NB4 (cell line): ENCODE measurements at regions not wholly inside any gene's neighbourhood (a gene's known extent, or its start where the extent isn't known, plus 50 kb on each side); places are given as distances from the start of the nearest gene placed in this dataset.
"Not testable (repeated sequence)": the region's sequence is repeated elsewhere in the genome, so short reads cannot be mapped to it uniquely, and the experiment has no call there.

Experiments used
- DNase-seq: peaks from one replicate; pipeline ENCODE4 v3.0.0; 2010; ENCODE audit warnings: low read depth
- H3K4me3 ChIP-seq: one replicate; pipeline ENCODE4 v1.5.1; 2011; ENCODE audit warnings: mild to moderate bottlenecking, low read depth, low read length, moderate library complexity
- CTCF ChIP-seq: IDR thresholded peaks from one replicate; pipeline ENCODE4 v1.5.1; 2012; ENCODE audit warnings: low read depth, low read length
- MYC ChIP-seq: IDR thresholded peaks from 2 replicates; pipeline ENCODE4 v1.6.1; 2011; ENCODE audit warnings: low read depth, low read length
- POLR2A ChIP-seq: IDR thresholded peaks from 2 replicates; pipeline ENCODE4 v1.6.1; 2011; ENCODE audit warnings: mild to moderate bottlenecking; ENCODE audit not compliant: insufficient read length; ENCODE audit errors: extremely low read depth
- TF ChIP-seq, protein P1 (sequence below): IDR thresholded peaks from 2 replicates; pipeline ENCODE4 v1.6.1; 2011; ENCODE audit warnings: low read depth, low read length

DNA sequence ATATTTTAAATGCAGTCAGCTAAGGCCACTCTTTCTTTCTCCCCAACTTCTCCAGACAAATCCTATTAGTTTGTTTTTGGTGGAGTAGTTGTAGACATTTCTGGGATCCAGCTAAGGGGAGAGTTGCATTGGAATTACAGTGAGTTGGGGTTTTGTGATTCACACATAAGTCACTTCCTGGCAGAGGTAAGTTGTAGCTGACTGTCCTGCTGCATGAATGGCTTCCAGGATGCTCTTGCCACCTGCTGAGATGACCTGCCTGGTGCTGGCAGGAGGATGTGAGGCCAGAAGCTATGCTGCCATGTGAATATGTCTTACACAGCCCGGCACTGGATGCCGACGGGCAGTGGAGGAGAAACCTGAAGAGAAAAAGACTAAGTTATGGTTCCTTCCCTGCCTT is 243.7 kb downstream of the TDRD15 start:
- H3K4me3 ChIP-seq = no peak overlapping the region
- TF ChIP-seq POLR2A = no peak
- no peak for TF ChIP-seq MYC
- TF ChIP-seq CTCF = no peak
- no peak for DNase-seq

DNA sequence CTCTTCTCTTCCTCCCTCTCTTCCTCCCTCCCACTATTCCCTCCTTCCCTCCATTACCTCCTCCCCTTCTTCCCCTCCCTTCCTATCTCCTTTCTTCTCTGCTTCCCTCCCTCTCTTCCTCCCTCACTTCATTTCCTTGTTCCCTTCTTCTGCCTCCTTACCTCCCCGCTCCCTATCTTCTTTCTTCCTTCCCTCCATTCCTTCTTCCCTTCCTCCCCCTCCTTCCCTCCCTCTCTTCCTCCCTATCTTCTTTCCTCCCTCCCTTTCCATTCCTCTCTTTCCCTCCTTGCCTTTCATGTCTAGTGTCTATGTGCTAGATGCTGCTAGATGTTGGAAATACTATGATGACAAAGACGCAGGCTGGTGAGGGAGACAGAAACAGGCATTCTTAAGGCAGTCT is 246.0 kb downstream of the TDRD15 start:
- DNase-seq = no peak
- H3K4me3 ChIP-seq = no peak overlapping the region
- no peak for TF ChIP-seq CTCF
- TF ChIP-seq, protein P1, sequence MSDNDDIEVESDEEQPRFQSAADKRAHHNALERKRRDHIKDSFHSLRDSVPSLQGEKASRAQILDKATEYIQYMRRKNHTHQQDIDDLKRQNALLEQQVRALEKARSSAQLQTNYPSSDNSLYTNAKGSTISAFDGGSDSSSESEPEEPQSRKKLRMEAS = no peak

DNA sequence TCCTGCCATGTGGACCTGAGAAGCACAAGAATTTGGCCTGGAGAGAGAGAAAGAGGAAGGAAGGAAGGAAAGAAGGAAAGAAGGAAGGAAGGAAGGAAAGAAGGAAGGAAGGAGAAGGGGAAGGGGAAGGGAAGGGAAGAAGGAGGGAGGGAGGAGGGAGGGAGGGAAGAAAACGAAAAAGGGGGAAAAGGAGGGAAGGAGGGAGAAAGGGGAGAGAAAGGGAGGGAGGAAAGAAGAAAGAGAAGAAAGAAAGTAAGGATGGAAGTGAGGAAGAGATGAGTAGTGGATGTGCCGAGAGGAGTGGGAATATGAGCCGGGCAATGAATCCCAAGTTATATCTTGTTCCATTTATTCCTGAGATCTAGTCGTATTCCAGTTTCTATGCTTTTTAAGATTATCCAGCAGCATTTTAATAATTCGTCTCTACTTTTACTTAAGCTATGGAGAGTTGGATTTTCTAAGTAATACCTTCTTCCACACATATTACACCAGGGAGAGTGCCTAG is 247.8 kb downstream of the TDRD15 start:
- no peak for DNase-seq
- no peak for TF ChIP-seq POLR2A
- H3K4me3 ChIP-seq = no peak overlapping the region

- TF ChIP-seq CTCF = peak; percentile 77
- TF ChIP-seq POLR2A = no peak
- no peak overlapping the region for H3K4me3 ChIP-seq
- peak; percentile 39 for DNase-seq
Measured at GRCh38 chr2:21372654-21373053, 248.9 kb downstream of the TDRD15 start.

DNA sequence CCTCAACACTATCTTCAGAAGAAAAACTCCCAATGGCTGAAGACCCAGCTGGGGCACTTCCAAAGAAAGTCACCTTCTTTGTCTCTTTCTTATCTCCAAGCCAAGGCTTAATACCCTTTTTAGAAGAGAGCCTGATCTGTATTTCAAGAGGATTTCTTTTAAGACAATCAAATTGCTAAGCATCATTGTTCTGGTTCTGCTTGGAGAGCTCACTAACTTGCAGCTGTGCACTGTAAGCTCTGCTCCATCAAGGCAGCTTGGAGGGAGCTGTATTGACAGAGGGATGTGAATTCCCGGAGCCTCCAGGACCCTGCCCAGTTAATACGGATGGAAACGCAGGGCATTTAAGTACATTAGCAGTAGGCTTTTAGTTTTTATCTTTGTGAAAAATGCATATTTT is 253.1 kb downstream of the TDRD15 start:
- no peak for DNase-seq
- TF ChIP-seq, protein P1 = no peak
- TF ChIP-seq POLR2A = no peak
- no peak for TF ChIP-seq CTCF
- TF ChIP-seq MYC = no peak
- H3K4me3 ChIP-seq = no peak overlapping the region

DNA sequence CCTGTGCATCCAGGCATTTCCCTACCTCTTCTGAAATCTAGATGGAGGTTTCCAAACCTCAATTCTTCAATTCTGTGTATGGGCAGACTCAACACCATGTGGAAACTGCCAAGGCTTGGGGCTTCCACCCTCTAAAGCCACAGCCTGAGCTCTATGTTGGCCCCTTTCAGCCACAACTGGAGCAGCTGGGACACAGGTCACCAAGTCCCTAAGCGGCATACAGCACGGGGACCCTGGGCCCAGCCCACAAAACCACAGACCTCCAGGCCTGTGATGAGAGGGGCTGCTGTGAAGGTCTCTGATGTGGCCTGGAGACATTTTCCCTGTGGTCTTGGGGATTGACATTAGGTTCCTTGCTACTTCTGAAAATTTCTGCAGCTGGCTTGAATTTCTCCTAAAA is 255.4 kb downstream of the TDRD15 start:
- H3K4me3 ChIP-seq = no peak overlapping the region
- no peak for DNase-seq
- TF ChIP-seq MYC (no peak), POLR2A (no peak), CTCF (no peak)
- TF ChIP-seq, protein P1 = no peak

- not testable (repeated sequence) for DNase-seq, H3K4me3 ChIP-seq
Measured at GRCh38 chr2:21379668-21380067, 255.9 kb downstream of the TDRD15 start.
